Choroid plexus epithelial cell (primary cell): ENCODE measurements at regions not wholly inside any gene's neighbourhood (a gene's known extent, or its start where the extent isn't known, plus 50 kb on each side); places are given as distances from the start of the nearest gene placed in this dataset.
A peak's percentile ranks its signal among the peaks of the same experiment; 100 is the strongest.

Experiments
- DNase-seq: peaks from one replicate; pipeline ENCODE4 v3.0.0-alpha.2; 2010; ENCODE audit warnings: low read depth
- H3K4me3 ChIP-seq: 2 replicates; pipeline ENCODE4 v1.5.1; 2011; ENCODE audit warnings: low read depth, mild to moderate bottlenecking, control low read depth, low read length, moderate library complexity
- CTCF ChIP-seq: conservative IDR thresholded peaks from 2 replicates; pipeline ENCODE4 v1.5.1; 2011; ENCODE audit warnings: low read depth, mild to moderate bottlenecking, control low read depth, inconsistent platforms, low read length, moderate library complexity

DNA sequence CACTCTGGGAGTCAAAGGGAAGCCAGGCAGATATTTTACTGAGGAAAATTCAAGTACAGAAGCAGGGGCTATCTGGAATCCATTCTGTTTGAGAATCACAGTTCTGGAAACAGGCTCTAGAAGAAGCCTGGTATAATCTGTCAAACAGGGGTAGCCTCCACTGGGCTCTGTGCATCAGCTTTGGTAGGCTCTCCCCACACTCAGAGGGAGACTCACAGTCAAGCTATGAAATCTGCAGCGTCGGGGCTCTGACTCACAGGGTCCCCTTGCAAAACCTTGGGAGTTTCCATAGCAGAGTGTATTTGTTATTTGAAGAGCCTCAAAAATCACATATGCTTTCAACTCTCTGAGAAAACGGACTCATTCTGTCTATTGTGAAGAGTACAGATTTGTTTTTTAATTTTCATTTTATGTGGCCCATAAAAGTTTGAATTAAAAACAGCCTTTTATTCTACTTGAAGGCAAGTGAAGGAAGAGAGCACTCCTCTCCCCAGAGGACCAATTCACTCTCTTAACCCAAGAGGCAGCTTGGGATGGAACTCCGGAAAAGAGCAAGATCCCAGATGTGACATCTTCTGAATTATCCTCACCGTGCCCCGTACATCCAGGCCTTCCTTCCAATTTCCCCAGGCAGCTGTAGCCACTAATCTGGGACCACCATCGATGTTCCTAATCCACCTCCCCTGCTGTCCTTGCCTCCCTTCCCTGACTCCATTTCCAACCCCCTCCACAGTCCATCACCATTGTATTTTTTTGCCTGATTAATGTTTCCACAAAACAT lies 590.9 kb upstream of the MGMT start:
- no peak overlapping the region for H3K4me3 ChIP-seq
- no peak for TF ChIP-seq CTCF
- DNase-seq: peak; percentile 8

GRCh38 chr10:128877141-128877540 lies 589.9 kb upstream of the MGMT start:
- H3K4me3 ChIP-seq: no peak overlapping the region
- no peak for DNase-seq
- no peak for TF ChIP-seq CTCF

- no peak for DNase-seq
- TF ChIP-seq CTCF: no peak
- H3K4me3 ChIP-seq: no peak overlapping the region
These were observed 589.1 kb upstream of the MGMT start for GRCh38 chr10:128877936-128878335.

- H3K4me3 ChIP-seq: no peak overlapping the region
- DNase-seq: no peak
- TF ChIP-seq CTCF: no peak
These were observed 588.0 kb upstream of the MGMT start for GRCh38 chr10:128879030-128879429.

DNA sequence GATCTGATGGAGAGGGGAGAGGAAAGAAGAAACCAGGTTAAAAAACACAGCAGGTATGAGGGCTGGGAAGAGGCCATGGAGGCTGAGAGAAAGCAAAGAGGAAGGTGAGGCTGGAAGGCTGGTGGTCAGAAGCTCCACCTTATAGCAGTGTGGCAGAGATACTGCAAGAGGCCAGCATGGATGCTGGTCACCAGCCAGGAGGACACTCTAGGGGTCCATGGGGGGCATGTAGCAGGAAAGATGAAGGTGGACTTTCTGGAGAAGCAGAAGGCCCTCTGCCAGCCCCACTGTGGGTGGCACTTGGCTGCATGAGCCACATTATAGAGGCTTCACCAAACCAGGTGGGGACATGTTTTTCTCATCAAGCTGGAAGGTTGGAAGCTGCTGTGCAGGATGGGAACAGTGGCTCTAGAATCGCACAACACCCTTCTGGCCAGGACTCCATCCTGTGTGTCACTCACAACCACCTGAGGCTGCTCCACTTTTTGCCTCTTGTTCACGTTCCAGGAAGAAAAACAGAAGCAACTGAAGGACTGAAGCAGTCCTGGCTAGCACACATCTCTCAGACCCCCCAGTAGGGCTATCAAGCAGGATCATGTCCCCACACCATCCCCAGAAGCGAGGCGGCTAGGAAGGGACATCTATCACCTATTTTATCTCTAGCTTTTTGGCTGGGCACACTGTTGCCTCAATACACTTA lies 587.5 kb upstream of the MGMT start:
- no peak for DNase-seq
- no peak overlapping the region for H3K4me3 ChIP-seq
- no peak for TF ChIP-seq CTCF

- no peak for DNase-seq
- no peak for TF ChIP-seq CTCF
- no peak overlapping the region for H3K4me3 ChIP-seq
These were observed 586.8 kb upstream of the MGMT start for GRCh38 chr10:128880159-128880725.
